GM04504 (cell line): ENCODE measurements at regions not wholly inside any gene's neighbourhood (a gene's known extent, or its start where the extent isn't known, plus 50 kb on each side); places are given as distances from the start of the nearest gene placed in this dataset.
"Not testable (repeated sequence)": the region's sequence is repeated elsewhere in the genome, so short reads cannot be mapped to it uniquely, and the experiment has no call there.

Source experiments
- DNase-seq: peaks from one replicate; pipeline ENCODE4 v3.0.0-alpha.2; 2012; ENCODE audit warnings: low read depth

DNA sequence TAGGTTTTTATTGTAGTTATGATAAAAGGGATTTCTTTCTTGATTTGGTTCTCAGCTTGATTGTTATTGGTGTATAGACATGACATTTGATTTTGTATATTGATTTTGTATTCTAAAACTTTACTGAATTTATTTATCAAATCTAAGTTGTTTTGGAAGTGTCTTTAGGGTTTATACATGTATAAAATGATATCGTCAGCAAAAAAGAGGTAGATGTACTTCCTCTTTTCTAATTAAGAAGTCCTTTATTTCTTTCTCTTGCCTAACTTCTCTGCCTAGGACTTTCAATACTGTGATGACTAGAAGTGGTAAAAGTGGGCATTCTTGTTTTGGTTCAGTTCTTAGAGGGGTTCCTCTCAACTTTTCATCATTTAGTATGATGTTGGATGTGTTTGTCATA is 487.3 kb upstream of the KIF2B start:
- DNase-seq: no peak

- DNase-seq: no peak
Observed at GRCh38 chr17:53330756-53331155, 492.0 kb upstream of the KIF2B start.

GRCh38 chr17:53321651-53322050 is 501.1 kb upstream of the KIF2B start:
- DNase-seq: no peak

- no peak for DNase-seq
Observed at GRCh38 chr17:53319947-53320346, 502.8 kb upstream of the KIF2B start.

DNA sequence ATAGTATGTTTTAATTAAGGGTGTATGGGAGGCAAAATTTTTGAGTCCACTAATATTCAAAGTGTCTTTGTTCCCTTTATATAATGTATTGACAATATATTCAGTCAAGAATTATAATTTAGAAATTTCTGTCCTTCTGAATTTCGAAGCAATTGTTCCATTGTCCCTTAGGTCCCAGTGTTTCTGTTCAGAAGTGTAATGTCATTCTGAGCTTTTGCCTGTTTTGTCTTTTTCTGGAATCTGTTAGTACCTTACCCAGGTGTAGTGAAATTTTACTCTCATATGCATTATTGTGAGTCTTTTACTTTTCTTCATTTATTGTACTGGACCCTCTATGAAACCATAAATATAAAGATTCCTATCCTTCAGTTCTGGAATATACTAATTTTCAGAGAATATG is 505.7 kb upstream of the KIF2B start:
- DNase-seq: no peak

DNA sequence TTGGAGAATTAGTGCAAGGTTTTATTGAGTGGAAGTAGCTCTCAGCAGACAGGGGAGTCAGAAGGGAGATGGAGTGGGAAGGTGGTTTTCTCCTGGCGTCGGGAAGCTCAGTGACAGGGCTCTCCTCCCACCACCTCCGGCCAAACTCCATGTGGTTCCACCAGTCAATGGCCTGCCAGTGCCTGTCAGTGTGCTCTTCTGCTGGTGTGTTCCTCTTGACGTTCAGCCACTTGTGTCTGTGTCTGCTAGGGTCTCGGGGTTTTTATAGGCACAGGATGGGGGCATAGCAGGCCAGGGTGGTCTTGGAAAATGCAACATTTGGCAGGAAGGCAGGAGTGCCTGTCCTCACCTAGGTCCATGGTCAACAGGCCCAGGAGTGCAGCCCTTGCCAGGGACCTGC is 506.7 kb upstream of the KIF2B start:
- no peak for DNase-seq

DNA sequence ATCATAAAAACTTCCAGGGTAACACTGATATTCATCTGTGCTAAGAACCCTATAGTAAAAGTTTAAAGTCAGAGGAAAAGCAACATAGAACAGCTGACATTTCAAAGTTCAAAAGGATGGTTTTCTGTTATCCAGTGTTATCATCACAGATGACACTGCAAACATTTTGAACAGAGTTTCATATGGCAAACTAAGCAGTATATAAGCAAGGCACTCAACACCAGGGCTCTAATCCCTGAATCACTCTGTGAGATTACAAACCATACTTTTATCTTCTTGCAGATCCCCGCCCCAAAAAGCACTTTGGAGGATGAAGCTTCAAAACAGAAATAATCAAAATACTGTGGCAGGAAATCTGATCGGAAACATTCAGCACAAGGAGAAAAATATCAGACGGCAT is 508.2 kb upstream of the KIF2B start:
- DNase-seq: no peak

DNA sequence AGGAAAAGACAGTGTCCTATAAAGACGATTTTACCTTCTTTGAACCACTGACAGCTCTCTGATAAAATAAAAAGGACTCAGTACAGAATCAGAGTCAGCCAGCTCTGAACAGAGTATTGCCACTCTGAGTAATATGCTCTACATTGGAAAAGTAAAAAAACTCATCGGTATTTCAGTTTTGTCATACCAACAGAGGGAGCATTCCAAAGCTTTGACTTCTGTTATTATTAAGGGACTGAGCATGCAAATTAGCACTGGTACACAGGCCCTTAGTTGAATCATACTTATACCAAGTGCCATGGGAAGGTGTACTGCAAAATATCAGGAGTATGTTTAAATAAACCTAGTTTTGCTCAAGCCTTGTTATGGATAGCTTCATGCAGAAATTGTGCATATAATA is 509.0 kb upstream of the KIF2B start:
- no peak for DNase-seq

GRCh38 chr17:53278466-53278865 is 544.3 kb upstream of the KIF2B start:
- DNase-seq: no peak

- no peak for DNase-seq
Observed at GRCh38 chr17:53273126-53273525, 549.6 kb upstream of the KIF2B start.

- no peak for DNase-seq
Observed at GRCh38 chr17:53270936-53271335, 551.8 kb upstream of the KIF2B start.

DNA sequence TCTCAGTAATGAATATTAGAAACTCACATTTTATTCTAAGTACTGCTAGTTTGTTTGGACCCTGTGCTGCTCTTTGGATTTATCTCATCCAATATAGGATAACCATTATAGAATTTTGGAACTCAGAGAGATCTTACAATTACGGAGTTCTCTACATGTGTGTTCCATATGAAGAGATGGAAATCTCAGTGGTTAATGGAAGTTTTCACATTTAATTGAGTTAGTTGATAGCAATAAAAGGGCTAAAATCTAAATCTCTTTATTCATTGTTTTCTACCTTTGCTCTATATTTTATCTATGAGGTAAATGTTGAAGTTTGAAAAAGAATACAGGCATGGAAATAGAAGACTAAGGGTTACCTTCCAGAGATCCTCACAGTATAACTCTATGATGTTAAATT is 558.0 kb upstream of the KIF2B start:
- DNase-seq: no peak

GRCh38 chr17:53253956-53254597 is 568.6 kb upstream of the KIF2B start:
- DNase-seq: no peak

GRCh38 chr17:53249036-53249435 is 573.7 kb upstream of the KIF2B start:
- no peak for DNase-seq

- no peak for DNase-seq
Observed at GRCh38 chr17:53234138-53234537, 588.6 kb upstream of the KIF2B start.

- DNase-seq: no peak
Observed at GRCh38 chr17:53227514-53227913, 595.2 kb upstream of the KIF2B start.

DNA sequence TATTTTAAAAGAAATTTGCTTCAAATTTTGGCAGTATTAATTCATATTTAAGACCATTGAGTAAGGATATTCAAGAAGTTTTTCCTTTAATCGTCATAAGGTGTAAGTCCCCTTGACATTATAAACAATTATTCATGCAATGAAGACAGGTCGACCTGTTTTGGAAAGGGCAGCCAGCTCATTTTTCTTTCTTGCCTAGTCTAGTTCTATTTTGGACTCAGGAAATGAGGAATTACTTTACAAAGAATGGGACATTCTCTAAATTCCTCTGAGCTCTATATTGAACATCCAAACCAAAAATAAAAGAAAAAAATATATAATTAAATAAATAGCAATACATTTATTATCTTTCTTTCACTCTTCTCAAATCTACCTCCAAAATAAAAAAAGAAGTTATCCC is 595.6 kb upstream of the KIF2B start:
- DNase-seq: no peak

DNA sequence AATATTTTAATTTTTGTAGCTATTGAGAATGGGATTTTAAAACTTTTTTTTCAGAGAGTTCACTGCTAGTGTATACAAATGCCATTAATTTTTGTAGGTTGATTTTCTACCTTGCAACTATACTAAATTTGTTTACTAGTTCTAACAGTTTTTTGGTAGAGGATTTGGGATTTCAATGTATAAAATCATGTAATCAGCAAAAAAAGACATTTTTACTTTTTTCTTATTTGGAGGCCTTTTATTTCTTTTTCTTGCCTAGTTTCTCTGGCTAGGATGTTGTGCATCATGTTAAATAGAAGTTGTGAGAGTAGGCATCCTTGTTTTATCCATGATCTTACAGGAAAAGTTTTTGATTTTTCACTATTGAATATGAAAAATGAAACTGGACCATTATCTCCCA is 602.9 kb upstream of the KIF2B start:
- no peak for DNase-seq

DNA sequence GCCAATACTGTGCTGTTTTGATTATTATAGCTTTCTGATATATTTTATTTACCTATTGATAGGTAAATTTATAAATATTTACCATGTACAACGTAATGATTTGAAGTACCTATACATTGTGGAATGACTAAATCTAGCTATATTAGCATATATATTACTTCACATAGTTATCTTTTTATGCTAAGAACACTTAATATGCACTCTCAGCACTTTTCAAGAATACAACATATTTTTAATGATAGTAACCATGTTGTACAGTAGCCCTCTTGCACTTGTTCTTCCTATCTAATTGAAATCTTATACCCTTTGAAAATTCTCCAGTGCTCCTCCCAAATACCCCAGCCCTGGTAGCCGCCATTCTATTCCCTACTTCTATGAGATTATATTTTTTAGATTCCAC is 604.0 kb upstream of the KIF2B start:
- no peak for DNase-seq

DNA sequence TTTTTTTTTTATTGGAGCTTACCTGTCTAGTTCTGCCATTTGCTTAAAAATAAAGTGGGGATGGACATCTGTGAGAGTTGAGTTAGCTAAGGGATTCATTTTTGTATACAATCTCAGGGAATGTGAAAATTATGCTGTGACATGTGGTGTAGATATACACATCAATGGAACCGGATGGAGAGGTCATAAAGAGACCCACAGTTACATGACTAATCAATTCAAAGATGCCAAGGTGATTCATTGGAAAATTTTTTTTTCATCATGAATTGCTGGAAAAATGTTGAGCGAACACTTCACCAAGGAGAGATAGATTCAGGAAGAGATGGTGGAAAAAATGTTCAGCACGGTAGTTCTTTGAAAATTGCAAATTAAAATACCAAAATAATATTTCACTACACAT is 605.4 kb upstream of the KIF2B start:
- DNase-seq: no peak

GRCh38 chr17:53208935-53209334 is 613.8 kb upstream of the KIF2B start:
- DNase-seq: not testable (repeated sequence)

GRCh38 chr17:53193044-53193443 is 629.7 kb upstream of the KIF2B start:
- no peak for DNase-seq

DNA sequence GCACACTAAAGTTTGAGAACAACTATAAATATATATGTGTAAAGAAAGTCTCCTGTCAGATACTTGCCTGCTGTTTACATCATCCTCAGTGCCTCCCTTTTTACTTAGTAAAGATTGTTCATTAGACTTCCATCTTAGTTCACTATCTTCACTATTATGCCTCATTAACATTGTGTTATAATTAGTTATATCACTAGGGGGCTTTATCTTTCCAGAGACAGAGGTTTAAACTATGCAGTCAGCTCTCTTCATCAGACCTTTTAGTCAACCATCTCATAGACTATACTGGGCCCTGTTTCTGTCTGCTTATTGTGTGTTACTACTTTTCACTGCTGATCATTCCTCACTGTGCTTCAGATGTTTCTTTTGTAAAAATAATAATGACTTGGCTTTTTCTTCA is 630.8 kb upstream of the KIF2B start:
- no peak for DNase-seq

GRCh38 chr17:53186001-53186400 is 636.7 kb upstream of the KIF2B start:
- DNase-seq: no peak

- no peak for DNase-seq
Observed at GRCh38 chr17:53176629-53177028, 646.1 kb upstream of the KIF2B start.
